OCI-LY7 (cell line): ENCODE measurements at regions not wholly inside any gene's neighbourhood (a gene's known extent, or its start where the extent isn't known, plus 50 kb on each side); places are given as distances from the start of the nearest gene placed in this dataset.

ENCODE experiments used
- BruUV-seq: library from RNA; stranded (reverse); fragments of 400-500 nt; replicated peaks from 2 replicates; lab custom pipeline; 2021; lab: Mats Ljungman, UMichigan
- CTCF ChIA-PET: fragments of 300-600 bp; sonication (Branson Sonifier 250); formaldehyde crosslinking; loops from one replicate; lab custom pipeline; 2022; ENCODE audit warnings: antibody characterized with exemption; ENCODE audit not compliant: unreplicated experiment; lab: Charles Lee
- POLR2A ChIA-PET: fragments of 300-600 bp; sonication (Branson Sonifier 250); formaldehyde crosslinking; loops from one replicate; lab custom pipeline; 2022; ENCODE audit warnings: antibody characterized with exemption; lab: Charles Lee
- DNase-seq: peaks from one replicate; pipeline ENCODE4 v3.0.0-alpha.2; 2015; ENCODE audit warnings: low spot score
- H2AFZ ChIP-seq: fragments of 200-600 bp; sonication (generic), shearing (Covaris generic); 2 replicates; pipeline ENCODE4 v1.6.1; 2014; ENCODE audit warnings: mild to moderate bottlenecking, antibody characterized with exemption, low read length, moderate library complexity
- H3K27ac ChIP-seq: fragments of 200-600 bp; sonication (generic); 2 replicates; pipeline ENCODE4 v1.5.1; 2014; ENCODE audit warnings: mixed run types, low read depth, mild to moderate bottlenecking, moderate library complexity, low read length, inconsistent platforms; ENCODE audit not compliant: poor library complexity, severe bottlenecking
- H3K36me3 ChIP-seq: fragments of 200-600 bp; sonication (generic); 2 replicates; pipeline ENCODE4 v1.6.1; 2014; ENCODE audit warnings: mild to moderate bottlenecking, antibody characterized with exemption, low read length, moderate library complexity, mixed read lengths; ENCODE audit not compliant: insufficient read depth
- H3K4me1 ChIP-seq: fragments of 200-600 bp; sonication (generic); 2 replicates; pipeline ENCODE4 v1.5.1; 2014; ENCODE audit warnings: mild to moderate bottlenecking, low read length; ENCODE audit not compliant: insufficient read depth, poor library complexity, severe bottlenecking
- H3K4me2 ChIP-seq: fragments of 200-600 bp; sonication (generic); 2 replicates; pipeline ENCODE4 v1.6.1; 2014; ENCODE audit warnings: mild to moderate bottlenecking, low read length
- H3K4me3 ChIP-seq: fragments of 200-600 bp; sonication (generic); 2 replicates; pipeline ENCODE4 v1.5.1; 2014; ENCODE audit warnings: mild to moderate bottlenecking, low read depth, low read length; ENCODE audit not compliant: poor library complexity, severe bottlenecking
- H3K79me2 ChIP-seq: fragments of 200-600 bp; sonication (generic); 2 replicates; pipeline ENCODE4 v1.6.1; 2016; ENCODE audit warnings: low read depth, mild to moderate bottlenecking, low read length, moderate library complexity, mixed read lengths; ENCODE audit not compliant: insufficient read depth
- H3K9me2 ChIP-seq: fragments of 200-600 bp; sonication (generic); 2 replicates; pipeline ENCODE4 v1.6.1; 2016; ENCODE audit warnings: mild to moderate bottlenecking, low read length, mixed read lengths; ENCODE audit not compliant: insufficient read depth
- H3K9me3 ChIP-seq: fragments of 200-600 bp; sonication (generic); 2 replicates; pipeline ENCODE4 v1.6.1; 2014; ENCODE audit warnings: mild to moderate bottlenecking, mixed run types, low read length, mixed read lengths
- H4K20me1 ChIP-seq: fragments of 200-600 bp; sonication (generic); 2 replicates; pipeline ENCODE4 v1.6.1; 2014; ENCODE audit warnings: mild to moderate bottlenecking, antibody characterized with exemption, low read length, moderate library complexity, mixed read lengths; ENCODE audit not compliant: insufficient read depth
- EZH2phosphoT487 ChIP-seq: fragments of 200-600 bp; sonication (generic); IDR thresholded peaks from 2 replicates; pipeline ENCODE4 v1.6.1; 2018; ENCODE audit warnings: low read depth, borderline replicate concordance, mild to moderate bottlenecking, mixed run types, antibody characterized with exemption, low read length, moderate library complexity, mixed read lengths
- intact Hi-C: fragments of 100-400 bp; cut with micrococcal nuclease; formaldehyde crosslinking; loops from one replicate; pipeline ENCODE4 v1.10.0; 2022; ENCODE audit not compliant: unreplicated experiment
- TF ChIP-seq, protein P1 (sequence below): fragments of 200-600 bp; sonication (generic); conservative IDR thresholded peaks from 2 replicates; pipeline ENCODE4 v1.5.1; 2014; ENCODE audit warnings: mild to moderate bottlenecking, antibody characterized with exemption, low read length, moderate library complexity, mixed read lengths

DNA sequence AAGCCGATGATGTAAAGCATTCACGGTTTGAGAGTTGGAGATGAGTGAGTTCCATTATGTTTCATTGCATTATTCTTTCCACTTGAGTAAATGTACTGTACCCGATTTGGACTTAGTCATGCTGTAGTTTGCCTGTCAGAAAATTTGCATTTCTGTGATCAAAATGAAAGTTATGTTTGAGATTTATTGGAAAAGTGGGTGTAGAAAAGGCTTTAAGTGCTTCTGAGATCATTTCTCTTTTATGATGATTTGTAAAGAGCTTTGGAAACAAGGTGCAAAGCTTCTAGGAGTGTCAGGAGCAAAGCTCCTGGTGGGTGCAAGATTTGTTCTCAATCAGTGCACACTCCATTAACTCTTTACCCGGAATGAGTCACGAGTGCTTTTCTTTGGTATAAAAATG, 204.1 kb upstream of the POM121L12 start:
- ChIA-PET CTCF (no interaction called here), POLR2A (no interaction called here)
- BruUV-seq, result no TSS peak
- no peak overlapping the region for H3K4me2 ChIP-seq
- H3K36me3 ChIP-seq, result no peaks in the 10 kb centered on the region
- H3K4me1 ChIP-seq, result no peaks in the 10 kb centered on the region
- no peaks in the 10 kb centered on the region for H3K9me3 ChIP-seq
- no peak overlapping the region for H2AFZ ChIP-seq
- H3K9me2 ChIP-seq, result no peaks in the 10 kb centered on the region
- no peak overlapping the region for H3K4me3 ChIP-seq
- no peaks in the 10 kb centered on the region for H4K20me1 ChIP-seq
- no peak overlapping the region for H3K27ac ChIP-seq
- TF ChIP-seq EZH2phosphoT487, result no peak
- TF ChIP-seq, protein P1, sequence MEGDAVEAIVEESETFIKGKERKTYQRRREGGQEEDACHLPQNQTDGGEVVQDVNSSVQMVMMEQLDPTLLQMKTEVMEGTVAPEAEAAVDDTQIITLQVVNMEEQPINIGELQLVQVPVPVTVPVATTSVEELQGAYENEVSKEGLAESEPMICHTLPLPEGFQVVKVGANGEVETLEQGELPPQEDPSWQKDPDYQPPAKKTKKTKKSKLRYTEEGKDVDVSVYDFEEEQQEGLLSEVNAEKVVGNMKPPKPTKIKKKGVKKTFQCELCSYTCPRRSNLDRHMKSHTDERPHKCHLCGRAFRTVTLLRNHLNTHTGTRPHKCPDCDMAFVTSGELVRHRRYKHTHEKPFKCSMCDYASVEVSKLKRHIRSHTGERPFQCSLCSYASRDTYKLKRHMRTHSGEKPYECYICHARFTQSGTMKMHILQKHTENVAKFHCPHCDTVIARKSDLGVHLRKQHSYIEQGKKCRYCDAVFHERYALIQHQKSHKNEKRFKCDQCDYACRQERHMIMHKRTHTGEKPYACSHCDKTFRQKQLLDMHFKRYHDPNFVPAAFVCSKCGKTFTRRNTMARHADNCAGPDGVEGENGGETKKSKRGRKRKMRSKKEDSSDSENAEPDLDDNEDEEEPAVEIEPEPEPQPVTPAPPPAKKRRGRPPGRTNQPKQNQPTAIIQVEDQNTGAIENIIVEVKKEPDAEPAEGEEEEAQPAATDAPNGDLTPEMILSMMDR, result no peak
- intact Hi-C loops, result no loop called here
- no peak for DNase-seq
- no peaks in the 10 kb centered on the region for H3K79me2 ChIP-seq

DNA sequence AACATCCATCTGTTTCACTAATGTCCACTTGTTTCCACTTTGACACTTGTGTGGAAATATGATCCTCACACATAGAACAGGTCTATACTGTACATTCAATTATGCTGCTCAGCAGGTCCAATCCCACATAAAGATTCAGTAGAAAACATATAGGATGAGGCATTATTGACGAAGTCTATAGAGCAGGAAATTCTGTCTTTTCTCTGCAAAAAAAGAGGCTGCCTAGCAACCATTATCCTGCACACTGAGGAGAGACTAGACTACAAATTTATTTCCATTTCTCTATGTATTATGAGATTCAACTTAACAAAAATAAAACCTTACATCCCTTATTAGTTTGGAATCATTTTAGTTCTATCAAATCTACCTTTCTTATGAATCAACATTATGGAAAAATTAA, 204.6 kb upstream of the POM121L12 start:
- CTCF ChIA-PET, result no interaction called here

DNA sequence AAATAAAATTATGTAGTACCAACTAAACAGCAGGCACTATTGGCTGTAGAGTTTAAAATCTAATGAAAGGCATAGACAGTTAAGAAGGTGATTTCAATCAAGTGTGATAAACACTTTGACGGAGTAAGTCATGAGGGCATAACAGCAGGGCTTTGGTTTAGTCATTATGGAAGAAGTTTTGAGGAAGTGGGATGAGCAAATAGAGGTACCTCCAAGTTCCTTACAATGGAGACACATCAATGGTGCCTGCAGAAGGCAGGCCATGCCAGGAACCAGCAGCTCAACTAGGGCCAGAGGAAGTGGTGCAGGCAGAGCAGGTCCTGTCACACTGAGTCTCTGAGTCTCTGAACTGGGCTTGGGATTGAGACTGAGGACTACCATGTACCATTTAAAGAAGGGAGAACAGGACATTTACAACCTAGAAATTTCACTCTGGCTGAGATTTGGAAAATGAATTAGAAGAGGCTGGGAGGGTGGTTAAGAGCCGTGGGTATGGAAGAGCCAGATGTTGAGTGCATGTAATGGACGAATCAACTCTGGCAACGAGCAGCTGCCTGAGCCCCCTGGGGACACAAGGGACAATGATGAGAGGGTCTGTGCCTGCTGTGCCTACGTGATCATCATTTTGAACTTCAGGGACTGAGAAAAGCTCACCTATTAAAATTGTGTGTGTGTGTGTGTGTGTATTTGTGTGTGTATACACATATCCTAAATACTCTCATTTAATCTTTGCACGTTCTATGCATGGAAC, 208.7 kb upstream of the POM121L12 start:
- no peak for DNase-seq
- no TSS peak for BruUV-seq
- no peak for TF ChIP-seq EZH2phosphoT487
- TF ChIP-seq, protein P1, result no peak
- no peak overlapping the region for H2AFZ ChIP-seq
- CTCF ChIA-PET, result no interaction called here
- POLR2A ChIA-PET, result no interaction called here
- no peak overlapping the region for H3K4me2 ChIP-seq
- H3K27ac ChIP-seq, result no peak overlapping the region
- no peaks in the 10 kb centered on the region for H3K79me2 ChIP-seq
- H3K4me3 ChIP-seq, result no peak overlapping the region
- H3K9me3 ChIP-seq, result 0 out of 2 replicates have a peak, but pooled peaks cover 8% of the 10 kb centered on the region
- H4K20me1 ChIP-seq, result no peaks in the 10 kb centered on the region
- H3K36me3 ChIP-seq, result no peaks in the 10 kb centered on the region
- H3K9me2 ChIP-seq, result no peaks in the 10 kb centered on the region
- intact Hi-C loops, result no loop called here
- H3K4me1 ChIP-seq, result no peaks in the 10 kb centered on the region

More for the DNA sequence above, 204.6 kb upstream of the POM121L12 start:
- Histone ChIP-seq H4K20me1 (no peaks in the 10 kb centered on the region), H3K4me2 (no peak overlapping the region), H3K27ac (no peak overlapping the region), H2AFZ (no peak overlapping the region), H3K79me2 (no peaks in the 10 kb centered on the region), H3K36me3 (no peaks in the 10 kb centered on the region), H3K4me3 (no peak overlapping the region), H3K4me1 (no peaks in the 10 kb centered on the region), H3K9me2 (no peaks in the 10 kb centered on the region), H3K9me3 (no peaks in the 10 kb centered on the region)
- intact Hi-C loops, result no loop called here
- DNase-seq, result no peak
- no TSS peak for BruUV-seq
- TF ChIP-seq EZH2phosphoT487, result no peak
- TF ChIP-seq, protein P1, result no peak
- POLR2A ChIA-PET, result no interaction called here
